GM21786 (cell line): ENCODE measurements at regions not wholly inside any gene's neighbourhood (a gene's known extent, or its start where the extent isn't known, plus 50 kb on each side); places are given as distances from the start of the nearest gene placed in this dataset.
"Not testable (repeated sequence)": the region's sequence is repeated elsewhere in the genome, so short reads cannot be mapped to it uniquely, and the experiment has no call there.

ENCODE experiments used
- ATAC-seq: cut with Tn5 transposase; IDR thresholded peaks from one replicate; pipeline ENCODE4 v1.9.1; 2021; ENCODE audit not compliant: unreplicated experiment

- not testable (repeated sequence) for ATAC-seq
These were observed 113.9 kb upstream of the PHACTR3 start for GRCh38 chr20:59490196-59491004.

- no peak for ATAC-seq
These were observed 112.5 kb upstream of the PHACTR3 start for GRCh38 chr20:59491884-59492283.

- ATAC-seq = no peak
These were observed 110.4 kb upstream of the PHACTR3 start for GRCh38 chr20:59493926-59494325.

- ATAC-seq = no peak
These were observed 109.2 kb upstream of the PHACTR3 start for GRCh38 chr20:59495166-59495565.

- ATAC-seq = no peak
These were observed 108.3 kb upstream of the PHACTR3 start for GRCh38 chr20:59495894-59496510.

- ATAC-seq = no peak
These were observed 106.0 kb upstream of the PHACTR3 start for GRCh38 chr20:59498291-59498690.

- ATAC-seq = no peak
These were observed 104.5 kb upstream of the PHACTR3 start for GRCh38 chr20:59499863-59500262.

GRCh38 chr20:59508729-59509128, 95.6 kb upstream of the PHACTR3 start:
- no peak for ATAC-seq

GRCh38 chr20:59512651-59513050, 91.7 kb upstream of the PHACTR3 start:
- ATAC-seq = no peak

GRCh38 chr20:59514554-59514953, 89.8 kb upstream of the PHACTR3 start:
- no peak for ATAC-seq

- no peak for ATAC-seq
These were observed 89.1 kb upstream of the PHACTR3 start for GRCh38 chr20:59515013-59515905.

- ATAC-seq = no peak
These were observed 88.5 kb upstream of the PHACTR3 start for GRCh38 chr20:59515906-59516209.

- peak; percentile 52 for ATAC-seq
These were observed 85.2 kb upstream of the PHACTR3 start for GRCh38 chr20:59518881-59519706.

- no peak for ATAC-seq
These were observed 84.7 kb upstream of the PHACTR3 start for GRCh38 chr20:59519707-59520014.

- no peak for ATAC-seq
These were observed 83.5 kb upstream of the PHACTR3 start for GRCh38 chr20:59520814-59521213.

- ATAC-seq = no peak
These were observed 78.7 kb upstream of the PHACTR3 start for GRCh38 chr20:59525500-59526241.

GRCh38 chr20:59526242-59527225, 77.8 kb upstream of the PHACTR3 start:
- no peak for ATAC-seq

- ATAC-seq = no peak
These were observed 73.6 kb upstream of the PHACTR3 start for GRCh38 chr20:59530782-59531181.

GRCh38 chr20:59537991-59538390, 66.3 kb upstream of the PHACTR3 start:
- ATAC-seq = no peak
